ENCODE measurements at regions not wholly inside any gene's neighbourhood (a gene's known extent, or its start where the extent isn't known, plus 50 kb on each side); places are given as distances from the start of the nearest gene placed in this dataset.

DNA sequence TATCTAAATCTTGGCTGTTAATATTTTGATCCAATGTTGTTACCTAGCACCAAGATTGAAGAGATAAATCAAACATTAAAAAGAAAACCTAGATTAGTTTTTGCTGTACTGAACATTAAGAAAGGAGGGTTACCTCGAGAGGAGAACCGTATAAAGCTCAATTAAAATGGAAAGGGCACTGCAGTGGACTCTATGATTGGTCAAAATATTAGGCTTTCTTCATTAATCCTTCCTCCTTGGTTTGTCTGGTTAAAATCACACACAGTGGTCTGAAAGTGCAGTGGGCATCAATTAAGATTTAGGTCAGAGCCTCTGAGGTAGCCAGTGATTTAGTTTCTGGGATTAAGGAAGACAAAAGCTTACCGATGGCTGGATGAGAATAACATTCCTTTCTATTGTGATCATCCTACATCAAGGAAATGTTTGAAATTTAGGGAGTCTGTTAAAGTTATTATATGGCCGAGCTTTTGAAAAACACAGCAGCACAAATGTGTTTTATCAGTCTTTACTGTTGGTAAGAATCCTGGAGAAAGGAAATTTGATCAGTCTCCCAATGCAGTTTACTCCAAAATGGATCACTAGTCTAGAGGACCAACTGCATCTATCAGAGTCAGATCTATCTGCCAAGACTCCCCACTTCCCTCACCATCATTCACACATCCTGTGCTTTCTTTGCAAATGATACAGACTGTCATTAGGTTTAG, 134.6 kb upstream of the NEDD9 start:
- no peak overlapping the region for H3K4me3 ChIP-seq (ENCODE audit: low read depth, low read length)
- in situ Hi-C loops (cut with HindIII; ENCODE audit: low sequenced_read_pairs) = no loop called here
- TF ChIP-seq, protein P1, sequence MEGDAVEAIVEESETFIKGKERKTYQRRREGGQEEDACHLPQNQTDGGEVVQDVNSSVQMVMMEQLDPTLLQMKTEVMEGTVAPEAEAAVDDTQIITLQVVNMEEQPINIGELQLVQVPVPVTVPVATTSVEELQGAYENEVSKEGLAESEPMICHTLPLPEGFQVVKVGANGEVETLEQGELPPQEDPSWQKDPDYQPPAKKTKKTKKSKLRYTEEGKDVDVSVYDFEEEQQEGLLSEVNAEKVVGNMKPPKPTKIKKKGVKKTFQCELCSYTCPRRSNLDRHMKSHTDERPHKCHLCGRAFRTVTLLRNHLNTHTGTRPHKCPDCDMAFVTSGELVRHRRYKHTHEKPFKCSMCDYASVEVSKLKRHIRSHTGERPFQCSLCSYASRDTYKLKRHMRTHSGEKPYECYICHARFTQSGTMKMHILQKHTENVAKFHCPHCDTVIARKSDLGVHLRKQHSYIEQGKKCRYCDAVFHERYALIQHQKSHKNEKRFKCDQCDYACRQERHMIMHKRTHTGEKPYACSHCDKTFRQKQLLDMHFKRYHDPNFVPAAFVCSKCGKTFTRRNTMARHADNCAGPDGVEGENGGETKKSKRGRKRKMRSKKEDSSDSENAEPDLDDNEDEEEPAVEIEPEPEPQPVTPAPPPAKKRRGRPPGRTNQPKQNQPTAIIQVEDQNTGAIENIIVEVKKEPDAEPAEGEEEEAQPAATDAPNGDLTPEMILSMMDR (IDR thresholded peaks at IDR 0.05; ENCODE audit: low read depth, low read length, missing control alignments) = no peak
- DNase-seq (ENCODE audit: low read depth) = no peak

DNA sequence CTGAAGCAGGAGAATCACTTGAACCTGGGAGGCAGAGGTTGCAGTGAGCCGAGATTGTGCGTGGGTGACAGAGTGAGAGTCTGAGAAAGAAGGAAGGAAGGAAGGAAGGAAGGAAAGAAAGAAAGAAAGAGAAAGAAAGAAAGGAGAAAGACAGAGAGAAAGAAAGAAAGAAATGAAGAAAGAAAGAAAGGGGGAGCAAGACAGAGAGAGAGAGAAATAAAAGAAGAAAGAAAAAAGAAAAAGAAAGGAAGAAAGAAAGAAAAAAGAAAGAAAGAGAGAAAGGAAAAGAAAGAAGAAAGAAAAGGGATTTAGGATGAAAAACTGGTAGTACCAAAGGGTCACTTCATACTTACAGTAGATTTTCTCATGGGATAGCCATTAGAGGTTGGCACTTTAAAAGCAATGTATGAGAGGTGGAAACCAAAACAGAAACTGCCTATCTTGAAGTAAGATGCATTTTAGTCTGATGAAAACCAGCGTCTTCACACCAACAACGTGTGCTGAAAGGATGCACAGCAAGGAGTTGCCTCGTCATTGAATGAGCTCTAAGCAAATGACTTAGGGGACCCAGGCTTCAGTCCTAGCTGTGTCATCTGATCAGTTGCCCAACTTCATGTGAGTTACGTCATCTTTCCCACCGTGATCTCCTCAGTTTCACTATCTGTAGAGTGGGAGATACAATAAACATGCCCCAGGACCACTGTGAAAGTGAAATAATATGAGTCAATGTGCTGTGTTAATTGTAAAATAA, 133.9 kb upstream of the NEDD9 start:
- H3K4me3 ChIP-seq (ENCODE audit: low read depth, low read length) = no peak overlapping the region
- in situ Hi-C loops (cut with HindIII; ENCODE audit: low sequenced_read_pairs) = no loop called here
- TF ChIP-seq, protein P1 (IDR thresholded peaks at IDR 0.05; ENCODE audit: low read depth, low read length, missing control alignments) = no peak
- DNase-seq (ENCODE audit: low read depth) = no peak

DNA sequence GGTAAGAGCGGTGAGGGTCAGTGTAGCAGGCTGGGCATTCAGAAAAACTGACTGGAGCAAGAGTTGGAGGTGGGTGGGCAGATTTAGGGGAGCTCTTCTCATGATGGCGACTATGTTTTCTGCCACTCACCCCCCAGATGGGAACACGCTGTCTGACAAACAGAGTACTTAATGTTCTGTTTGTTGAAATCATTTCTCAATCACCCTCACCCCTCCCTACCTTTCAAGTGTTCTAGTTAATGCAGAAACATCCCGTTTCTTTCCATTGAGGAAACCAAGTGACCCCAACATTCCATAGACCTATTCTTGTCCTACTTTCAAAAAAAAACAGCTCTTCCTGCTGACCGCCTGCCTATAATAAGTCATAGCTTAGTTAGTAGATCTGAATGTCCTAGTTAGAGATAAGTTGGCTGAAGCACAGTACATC, 132.5 kb upstream of the NEDD9 start:
- no peak for DNase-seq (ENCODE audit: low read depth)
- in situ Hi-C loops (cut with HindIII; ENCODE audit: low sequenced_read_pairs) = no loop called here
- no peak overlapping the region for H3K4me3 ChIP-seq (ENCODE audit: low read depth, low read length)
- TF ChIP-seq, protein P1 (IDR thresholded peaks at IDR 0.05; ENCODE audit: low read depth, low read length, missing control alignments) = no peak

DNA sequence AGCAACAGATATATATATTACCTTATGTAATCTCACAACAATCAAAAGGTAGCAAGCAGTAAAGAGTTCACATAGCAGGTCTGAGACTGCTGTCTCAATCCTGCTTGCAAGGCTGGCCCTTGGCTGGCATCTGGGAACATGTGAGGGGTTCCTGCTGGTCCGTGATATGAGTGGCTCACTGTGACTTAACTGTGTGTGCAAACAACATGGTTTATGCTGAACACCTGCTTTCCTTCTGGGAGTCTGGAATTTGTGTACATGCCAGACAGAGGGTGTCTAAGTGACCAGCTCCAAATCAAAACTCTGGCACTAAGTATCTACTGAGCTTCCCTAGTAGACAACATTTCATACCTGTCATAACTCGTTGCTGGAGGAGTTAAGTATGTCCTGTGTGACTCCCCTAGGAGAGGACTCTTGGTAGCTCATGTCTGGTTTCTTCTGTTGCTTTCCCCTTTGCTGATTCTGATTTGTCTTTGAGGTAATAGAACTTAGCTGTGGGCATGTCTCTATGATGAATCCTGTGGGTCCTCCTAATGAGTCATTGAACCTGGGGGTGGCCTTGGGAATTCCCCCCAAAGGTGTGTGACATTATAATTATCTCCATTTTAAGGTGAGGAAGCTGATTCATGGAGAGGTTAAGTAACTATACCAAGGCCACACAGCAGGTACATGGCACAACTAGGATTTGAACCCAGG, 131.6 kb upstream of the NEDD9 start:
- no peak for DNase-seq (ENCODE audit: low read depth)
- no peak overlapping the region for H3K4me3 ChIP-seq (ENCODE audit: low read depth, low read length)
- in situ Hi-C loops (cut with HindIII; ENCODE audit: low sequenced_read_pairs) = no loop called here
- TF ChIP-seq, protein P1 (IDR thresholded peaks at IDR 0.05; ENCODE audit: low read depth, low read length, missing control alignments) = no peak

DNA sequence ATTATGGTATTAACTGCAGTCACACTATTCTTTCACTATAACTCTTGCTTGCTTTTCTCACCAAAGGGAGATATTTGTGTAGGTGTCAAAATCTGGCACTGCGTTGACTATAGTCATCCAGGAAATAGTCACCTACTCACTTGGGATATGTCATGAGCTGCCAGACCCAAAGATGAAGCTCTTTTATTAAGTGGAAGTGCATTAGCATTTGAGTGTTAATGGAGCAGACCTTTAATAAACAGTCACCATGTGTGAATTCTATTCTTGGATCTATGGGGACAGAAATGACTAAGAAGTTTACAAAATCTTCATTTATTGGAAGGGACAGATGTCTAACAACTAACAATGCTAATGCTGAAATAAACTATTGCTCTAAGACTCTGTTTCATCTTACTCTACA, 130.1 kb upstream of the NEDD9 start:
- in situ Hi-C loops (cut with HindIII; ENCODE audit: low sequenced_read_pairs) = no loop called here
- no peak overlapping the region for H3K4me3 ChIP-seq (ENCODE audit: low read depth, low read length)
- TF ChIP-seq, protein P1 (IDR thresholded peaks at IDR 0.05; ENCODE audit: low read depth, low read length, missing control alignments) = no peak
- DNase-seq (ENCODE audit: low read depth) = no peak

DNA sequence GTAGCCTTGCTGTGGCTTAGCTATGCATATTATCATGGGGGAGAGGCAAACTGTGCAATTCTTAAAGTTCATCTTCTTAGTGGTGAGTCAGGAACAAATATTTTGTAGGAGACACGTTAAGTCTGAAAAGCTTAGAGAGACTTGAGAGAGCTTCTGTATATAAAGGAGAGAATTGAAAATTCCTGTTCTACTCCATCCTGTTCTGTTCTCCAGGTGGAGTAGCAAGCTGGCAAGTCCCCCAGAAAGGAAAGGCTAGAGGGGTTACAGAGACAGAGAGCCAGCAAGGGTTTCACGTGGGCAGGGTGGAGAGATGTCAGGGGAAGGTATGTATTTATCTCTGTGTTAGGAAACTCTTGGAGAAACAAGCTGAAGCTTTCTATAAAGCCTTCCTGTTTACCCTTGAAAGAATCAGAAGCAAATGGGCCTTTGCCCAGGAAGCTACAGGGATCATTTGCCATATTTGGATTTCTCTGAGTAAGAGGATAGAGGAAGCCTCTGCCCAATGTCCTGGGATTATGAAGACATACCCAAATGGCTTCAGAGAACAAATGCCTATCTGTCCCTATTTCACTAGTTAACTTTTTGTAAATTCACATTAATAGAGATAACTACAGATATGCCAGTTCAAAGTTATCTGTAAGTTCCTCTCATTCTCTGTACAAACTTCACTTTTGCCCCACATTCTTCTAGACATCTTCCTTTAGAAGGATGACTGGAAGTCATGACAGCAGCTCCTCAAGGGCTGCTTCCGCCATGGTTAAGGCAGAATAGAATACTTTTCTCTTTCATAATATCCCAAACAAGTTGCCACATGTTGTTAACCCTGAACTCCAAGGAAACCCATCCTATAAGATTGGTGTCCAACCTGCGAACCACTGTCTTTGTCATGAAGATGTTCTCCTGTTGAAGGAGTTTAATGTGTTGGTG, 126.7 kb upstream of the NEDD9 start:
- no peak for DNase-seq (ENCODE audit: low read depth)
- H3K4me3 ChIP-seq (ENCODE audit: low read depth, low read length) = no peak overlapping the region
- TF ChIP-seq, protein P1 (IDR thresholded peaks at IDR 0.05; ENCODE audit: low read depth, low read length, missing control alignments) = no peak
- in situ Hi-C loops (cut with HindIII; ENCODE audit: low sequenced_read_pairs) = no loop called here

Measured in astrocyte of the cerebellum (primary cell).